ENCODE measurements at regions not wholly inside any gene's neighbourhood (a gene's known extent, or its start where the extent isn't known, plus 50 kb on each side); places are given as distances from the start of the nearest gene placed in this dataset.

- TF ChIP-seq CTCF (conservative IDR thresholded peaks at IDR 0.05; ENCODE audit: low read length), result no peak
- no peak for TF ChIP-seq EZH2phosphoT487 (IDR thresholded peaks at IDR 0.05; ENCODE audit: borderline replicate concordance, low read depth, low read length)
Measured at GRCh38 chr12:14239935-14240872, 125.3 kb upstream of the ATF7IP start.
